GM11168 (cell line): ENCODE measurements at regions not wholly inside any gene's neighbourhood (a gene's known extent, or its start where the extent isn't known, plus 50 kb on each side); places are given as distances from the start of the nearest gene placed in this dataset.
"Not testable (repeated sequence)": the region's sequence is repeated elsewhere in the genome, so short reads cannot be mapped to it uniquely, and the experiment has no call there.

Experiments
- in situ Hi-C: fragments of 300-500 bp; cut with MboI; formaldehyde crosslinking; loops from one replicate; pipeline ENCODE4 v1.12.0; 2022; ENCODE audit warnings: low sequenced_read_pairs; ENCODE audit not compliant: unreplicated experiment

DNA sequence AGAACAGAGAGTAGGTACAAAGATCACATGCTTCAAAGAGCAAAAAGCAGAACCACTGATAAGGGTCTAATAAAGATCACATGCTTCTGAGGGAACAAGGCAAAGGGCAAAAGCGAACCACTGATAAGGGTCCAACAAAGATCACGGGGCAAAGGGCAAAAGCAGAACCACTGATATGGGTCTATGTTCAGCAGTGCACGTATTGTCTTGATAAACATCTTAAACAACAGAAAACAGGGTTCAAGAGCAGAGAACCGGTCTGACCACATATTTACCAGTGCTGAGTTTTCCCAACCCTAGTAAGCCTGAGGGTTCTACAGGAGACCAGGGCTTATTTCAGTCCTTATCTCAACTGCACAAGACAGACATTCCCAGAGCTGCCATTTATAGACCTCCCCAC, 362.7 kb upstream of the ATXN7L3B start:
- in situ Hi-C loops, result not testable (repeated sequence)

DNA sequence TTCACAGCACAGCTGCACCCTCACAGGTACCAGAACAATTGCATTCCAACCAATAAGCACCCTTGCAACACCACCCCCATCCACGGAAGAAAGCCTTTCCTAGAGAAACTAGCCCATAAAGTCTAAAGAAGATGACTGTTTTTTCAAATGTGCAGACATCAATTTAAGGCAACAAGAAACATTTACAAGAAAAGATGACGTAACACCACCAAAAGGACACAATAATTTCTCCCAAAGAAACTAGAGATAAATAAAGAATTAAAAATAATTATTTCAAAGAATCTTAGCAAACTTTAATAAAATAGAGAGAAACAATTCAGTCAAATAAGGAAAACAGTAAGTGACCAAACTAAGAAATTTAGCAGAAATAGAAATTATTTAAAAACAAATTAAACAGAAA, 352.3 kb upstream of the ATXN7L3B start:
- in situ Hi-C loops, result no loop called here

DNA sequence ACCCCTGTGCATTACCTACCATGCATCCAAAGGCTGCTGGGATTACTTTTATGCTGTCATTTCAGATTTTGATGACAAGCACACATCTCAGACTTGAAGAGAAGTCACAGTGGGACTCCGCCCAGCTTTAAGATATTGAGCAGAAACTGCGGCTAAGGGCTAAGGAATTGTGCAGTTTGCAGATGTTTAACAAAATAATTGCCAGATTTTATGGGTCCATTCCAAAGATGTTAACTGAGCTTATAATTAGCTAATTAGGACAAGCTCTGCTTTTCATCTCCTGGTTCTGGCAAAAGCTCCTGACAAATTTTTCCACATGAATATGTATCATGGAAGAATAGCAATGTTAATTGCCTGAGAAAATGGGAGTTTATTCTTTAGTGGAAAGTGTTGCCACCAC, 344.4 kb upstream of the ATXN7L3B start:
- in situ Hi-C loops, result no loop called here

GRCh38 chr12:74204236-74204635, 333.4 kb upstream of the ATXN7L3B start:
- in situ Hi-C loops, result no loop called here

DNA sequence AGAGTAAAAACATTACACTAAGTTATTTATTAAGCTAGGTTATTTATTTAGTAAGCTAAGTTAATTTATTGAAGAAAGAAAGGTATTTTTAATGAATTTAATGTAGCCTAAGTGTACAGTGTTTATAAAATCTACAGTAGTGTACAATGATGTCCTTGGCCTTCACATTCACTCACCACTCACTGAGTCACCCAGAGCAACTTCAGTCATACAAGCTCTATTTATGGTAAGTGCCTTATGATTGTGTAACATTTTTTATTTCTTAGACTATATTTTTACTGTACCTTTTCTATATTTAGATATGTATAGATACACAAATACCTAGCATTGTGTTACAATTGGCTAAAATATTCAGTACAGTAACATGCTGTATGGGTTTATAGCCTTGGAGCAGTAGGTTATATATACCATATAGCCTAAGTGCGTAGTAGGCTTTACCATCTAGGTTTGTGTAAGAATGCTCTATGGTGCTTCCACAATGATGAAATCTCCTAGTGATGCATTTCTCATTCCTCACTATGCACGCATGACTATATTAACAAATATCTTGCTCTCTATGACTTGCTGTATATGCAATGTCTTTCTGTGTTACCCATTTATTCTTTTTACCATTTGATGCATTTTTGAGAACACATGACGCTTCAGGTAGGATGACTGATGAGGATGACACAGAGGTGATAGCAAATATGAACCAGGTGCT, 309.6 kb upstream of the ATXN7L3B start:
- in situ Hi-C loops, result no loop called here

- in situ Hi-C loops, result no loop called here
Observed at GRCh38 chr12:74229671-74230070, 308.0 kb upstream of the ATXN7L3B start.

DNA sequence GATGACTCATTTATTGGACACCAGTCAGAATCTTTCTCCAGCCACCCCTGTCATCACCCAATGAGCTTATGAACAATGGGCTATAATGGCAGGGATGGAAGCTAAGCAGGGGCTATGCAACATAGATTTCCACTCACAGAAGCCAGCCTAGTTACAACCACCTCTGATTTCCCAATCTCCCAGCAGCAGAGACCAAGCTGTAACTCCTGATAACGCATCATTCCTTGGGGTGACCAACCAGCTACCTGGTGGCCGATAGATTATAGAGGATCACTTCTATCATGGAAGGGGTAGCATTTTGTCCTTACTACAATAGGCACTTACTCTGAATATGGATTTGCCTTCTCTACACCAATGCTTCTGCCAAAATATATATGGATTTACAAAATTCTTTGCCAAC, 302.3 kb upstream of the ATXN7L3B start:
- in situ Hi-C loops, result no loop called here

DNA sequence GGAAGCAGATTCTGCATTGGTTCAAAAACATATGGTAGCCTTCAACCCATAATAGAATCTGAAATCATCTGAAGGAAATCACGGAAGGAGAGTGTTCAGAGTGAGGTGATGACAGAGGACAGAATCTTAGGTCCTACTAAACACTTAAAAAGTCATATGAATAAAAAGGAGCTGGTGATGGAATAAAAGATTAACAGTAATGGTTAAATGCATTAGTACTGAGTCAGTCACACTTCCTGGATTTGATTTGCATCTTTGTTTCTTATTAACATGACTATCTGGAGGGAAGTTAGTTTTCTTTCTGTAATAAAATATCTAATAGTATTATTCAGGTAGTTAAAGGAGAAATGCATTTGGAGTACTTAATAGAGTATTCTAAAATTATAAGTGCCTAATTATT, 296.3 kb upstream of the ATXN7L3B start:
- in situ Hi-C loops, result no loop called here

DNA sequence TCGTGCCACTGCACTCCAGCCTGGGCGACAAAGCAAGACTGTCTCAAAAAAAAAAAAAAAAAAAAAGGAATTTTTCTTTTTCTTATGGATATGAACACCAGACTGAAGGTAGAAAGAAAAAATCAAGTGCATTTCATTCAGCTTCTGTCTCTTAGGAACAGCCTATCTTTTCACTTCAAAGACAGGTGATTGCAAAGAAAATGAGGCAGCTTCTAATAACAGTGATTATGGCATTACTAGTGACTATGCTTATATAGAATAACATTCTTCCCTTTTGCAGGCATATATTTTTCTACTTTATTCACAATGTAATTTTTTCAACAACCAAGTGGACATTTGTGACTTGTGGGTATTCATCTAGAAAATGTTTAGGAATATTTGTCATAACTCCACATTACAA, 295.5 kb upstream of the ATXN7L3B start:
- in situ Hi-C loops, result no loop called here

- in situ Hi-C loops, result no loop called here
Observed at GRCh38 chr12:74245458-74245857, 292.2 kb upstream of the ATXN7L3B start.

DNA sequence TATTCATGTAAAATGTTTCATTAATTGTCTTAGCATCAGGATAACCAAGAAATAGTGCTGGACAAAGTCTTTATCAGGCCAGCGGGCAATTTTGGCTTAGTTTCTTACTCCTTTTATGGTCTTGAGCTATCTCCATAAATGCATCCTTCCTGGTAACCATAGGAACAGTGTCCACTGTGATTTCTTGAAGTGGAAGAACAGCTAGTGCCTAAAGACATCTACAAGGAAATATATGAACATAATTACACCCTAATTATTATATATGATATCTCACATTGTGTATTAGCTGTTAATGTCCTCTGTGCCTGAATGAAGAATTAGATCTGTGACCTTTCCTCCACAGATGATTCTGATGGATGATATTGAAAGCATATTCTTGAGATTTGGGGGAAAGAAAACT, 286.7 kb upstream of the ATXN7L3B start:
- in situ Hi-C loops, result no loop called here

- in situ Hi-C loops, result not testable (repeated sequence)
Observed at GRCh38 chr12:74253826-74254225, 283.8 kb upstream of the ATXN7L3B start.

- in situ Hi-C loops, result no loop called here
Observed at GRCh38 chr12:74254784-74255183, 282.9 kb upstream of the ATXN7L3B start.

GRCh38 chr12:74259199-74259598, 278.4 kb upstream of the ATXN7L3B start:
- in situ Hi-C loops, result no loop called here

DNA sequence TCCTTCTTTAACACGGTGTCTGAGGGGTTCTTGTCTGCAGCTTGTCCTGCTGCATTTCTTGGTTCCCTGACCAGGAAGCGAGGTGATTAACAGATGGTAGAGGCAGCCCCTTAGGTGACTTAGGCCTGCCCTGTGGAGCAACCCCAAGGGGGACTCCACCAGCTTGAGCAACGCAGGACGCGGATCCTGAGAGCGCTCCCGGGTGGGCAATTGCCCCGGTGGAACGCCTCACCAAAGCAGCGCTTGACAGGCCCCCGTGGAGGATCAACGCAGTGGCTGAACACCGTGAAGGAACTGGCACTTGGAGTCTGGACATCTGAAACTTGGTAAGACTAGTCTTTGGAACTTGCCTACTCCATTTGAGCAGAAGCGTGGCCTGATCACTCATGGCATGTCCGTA, 272.9 kb upstream of the ATXN7L3B start:
- in situ Hi-C loops, result no loop called here

- in situ Hi-C loops, result not testable (repeated sequence)
Observed at GRCh38 chr12:74269355-74269754, 268.3 kb upstream of the ATXN7L3B start.

DNA sequence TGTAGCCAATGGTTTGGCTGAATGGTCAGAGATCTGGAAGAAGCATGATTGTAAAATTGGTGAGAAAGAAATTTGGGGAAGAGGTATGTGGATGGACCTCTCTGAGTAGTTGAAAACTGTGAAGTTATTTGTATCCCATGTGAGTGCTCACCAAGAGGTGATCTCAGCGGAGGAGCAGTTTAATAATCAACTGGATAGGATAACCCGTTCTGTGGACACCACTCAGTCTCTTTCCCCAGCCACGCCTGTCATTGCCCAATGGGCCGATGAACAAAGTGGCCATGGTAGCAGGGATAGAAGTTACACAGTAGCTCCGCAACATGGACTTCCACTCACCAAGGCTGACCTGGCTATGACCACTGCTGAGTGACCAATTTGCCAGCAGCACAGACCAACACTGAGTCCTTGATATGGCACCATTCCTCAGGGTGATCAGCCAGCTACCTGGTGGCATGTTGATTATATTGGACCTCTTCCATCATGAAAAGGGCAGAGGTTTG, 257.4 kb upstream of the ATXN7L3B start:
- in situ Hi-C loops, result no loop called here

- in situ Hi-C loops, result not testable (repeated sequence)
Observed at GRCh38 chr12:74281401-74282180, 256.0 kb upstream of the ATXN7L3B start.

GRCh38 chr12:74283646-74284045, 254.0 kb upstream of the ATXN7L3B start:
- in situ Hi-C loops, result no loop called here

GRCh38 chr12:74285773-74286172, 251.9 kb upstream of the ATXN7L3B start:
- in situ Hi-C loops, result no loop called here

DNA sequence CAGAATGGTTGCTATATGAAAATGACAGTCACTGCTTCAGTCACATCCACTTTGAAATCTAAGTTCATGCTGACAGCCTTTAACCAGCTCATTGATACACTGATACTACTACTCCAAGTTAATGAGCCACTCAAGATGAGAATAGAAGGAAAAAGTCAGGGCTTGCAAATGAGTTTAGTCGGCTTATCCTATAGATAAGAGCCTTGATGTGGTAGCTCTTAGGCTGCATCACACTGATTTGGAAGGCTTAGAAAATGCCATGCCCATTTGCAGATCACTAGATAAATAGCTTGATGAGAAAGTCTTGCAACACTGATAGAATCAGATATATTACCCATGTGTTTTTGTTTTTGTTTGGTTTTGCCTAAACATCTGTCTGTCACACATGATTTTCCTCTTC, 251.4 kb upstream of the ATXN7L3B start:
- in situ Hi-C loops, result no loop called here
